KOPT-K1 (cell line): ENCODE measurements at regions not wholly inside any gene's neighbourhood (a gene's known extent, or its start where the extent isn't known, plus 50 kb on each side); places are given as distances from the start of the nearest gene placed in this dataset.

Experiments
- H3K27ac ChIP-seq: fragments of 200-600 bp; sonication (generic); 2 replicates; pipeline ENCODE4 v1.5.1; 2016; ENCODE audit warnings: antibody characterized with exemption, mild to moderate bottlenecking, low read depth, low read length; ENCODE audit not compliant: poor library complexity, severe bottlenecking
- H3K36me3 ChIP-seq: fragments of 200-600 bp; sonication (generic); 2 replicates; pipeline ENCODE4 v1.5.1; 2017; ENCODE audit warnings: antibody characterized with exemption, mild to moderate bottlenecking, low read length, moderate library complexity; ENCODE audit not compliant: insufficient read depth
- H3K9me3 ChIP-seq: fragments of 200-600 bp; sonication (generic); 2 replicates; pipeline ENCODE4 v1.5.1; 2017; ENCODE audit warnings: antibody characterized with exemption, low read length, mild to moderate bottlenecking; ENCODE audit not compliant: insufficient read depth, poor library complexity, severe bottlenecking

- no peaks in the 10 kb centered on the region for H3K36me3 ChIP-seq
- H3K27ac ChIP-seq, result no peak overlapping the region
- H3K9me3 ChIP-seq, result no peaks in the 10 kb centered on the region
These were observed 162.6 kb downstream of the ZNF674 start for GRCh38 chrX:46382595-46382994.

- no peak overlapping the region for H3K27ac ChIP-seq
- H3K36me3 ChIP-seq, result no peaks in the 10 kb centered on the region
- no peaks in the 10 kb centered on the region for H3K9me3 ChIP-seq
These were observed 163.6 kb downstream of the ZNF674 start for GRCh38 chrX:46381630-46382029.

- no peaks in the 10 kb centered on the region for H3K9me3 ChIP-seq
- no peaks in the 10 kb centered on the region for H3K36me3 ChIP-seq
- no peak overlapping the region for H3K27ac ChIP-seq
These were observed 165.0 kb downstream of the ZNF674 start for GRCh38 chrX:46380148-46380752.

- Histone ChIP-seq H3K27ac (no peak overlapping the region), H3K36me3 (no peaks in the 10 kb centered on the region), H3K9me3 (no peaks in the 10 kb centered on the region)
These were observed 168.9 kb downstream of the ZNF674 start for GRCh38 chrX:46376246-46376885.

GRCh38 chrX:46375831-46376230 lies 169.4 kb downstream of the ZNF674 start:
- no peaks in the 10 kb centered on the region for H3K36me3 ChIP-seq
- H3K9me3 ChIP-seq, result no peaks in the 10 kb centered on the region
- H3K27ac ChIP-seq, result no peak overlapping the region

GRCh38 chrX:46374371-46374770 lies 170.8 kb downstream of the ZNF674 start:
- no peaks in the 10 kb centered on the region for H3K36me3 ChIP-seq
- H3K9me3 ChIP-seq, result no peaks in the 10 kb centered on the region
- no peak overlapping the region for H3K27ac ChIP-seq

- Histone ChIP-seq H3K27ac (no peak overlapping the region), H3K36me3 (no peaks in the 10 kb centered on the region)
These were observed 177.7 kb downstream of the ZNF674 start for GRCh38 chrX:46367491-46367890.

GRCh38 chrX:46366381-46367207 lies 178.6 kb downstream of the ZNF674 start:
- no peak overlapping the region for H3K27ac ChIP-seq
- H3K36me3 ChIP-seq, result no peaks in the 10 kb centered on the region
- H3K9me3 ChIP-seq, result no peaks in the 10 kb centered on the region

More at GRCh38 chrX:46367491-46367890, 177.7 kb downstream of the ZNF674 start:
- no peaks in the 10 kb centered on the region for H3K9me3 ChIP-seq

GRCh38 chrX:46354481-46354880 lies 190.7 kb downstream of the ZNF674 start:
- H3K27ac ChIP-seq, result no peak overlapping the region
- H3K36me3 ChIP-seq, result no peaks in the 10 kb centered on the region
- peaks cover 3% of the 10 kb centered on the region for H3K9me3 ChIP-seq

GRCh38 chrX:46341767-46342322 lies 203.4 kb downstream of the ZNF674 start:
- Histone ChIP-seq H3K9me3 (no peaks in the 10 kb centered on the region), H3K36me3 (no peaks in the 10 kb centered on the region), H3K27ac (no peak overlapping the region)

- Histone ChIP-seq H3K36me3 (no peaks in the 10 kb centered on the region), H3K27ac (no peak overlapping the region), H3K9me3 (no peaks in the 10 kb centered on the region)
These were observed 204.5 kb downstream of the ZNF674 start for GRCh38 chrX:46340696-46341095.

- H3K36me3 ChIP-seq, result no peaks in the 10 kb centered on the region
- no peak overlapping the region for H3K27ac ChIP-seq
- no peaks in the 10 kb centered on the region for H3K9me3 ChIP-seq
These were observed 211.7 kb downstream of the ZNF674 start for GRCh38 chrX:46333550-46333949.

- no peaks in the 10 kb centered on the region for H3K36me3 ChIP-seq
- no peaks in the 10 kb centered on the region for H3K9me3 ChIP-seq
- no peak overlapping the region for H3K27ac ChIP-seq
These were observed 214.2 kb downstream of the ZNF674 start for GRCh38 chrX:46330981-46331380.

- Histone ChIP-seq H3K27ac (no peak overlapping the region), H3K9me3 (no peaks in the 10 kb centered on the region), H3K36me3 (no peaks in the 10 kb centered on the region)
These were observed 214.7 kb downstream of the ZNF674 start for GRCh38 chrX:46330513-46330912.

- Histone ChIP-seq H3K9me3 (no peaks in the 10 kb centered on the region), H3K36me3 (no peaks in the 10 kb centered on the region), H3K27ac (no peak overlapping the region)
These were observed 217.1 kb downstream of the ZNF674 start for GRCh38 chrX:46328133-46328532.
